H4 (cell line): ENCODE measurements at regions not wholly inside any gene's neighbourhood (a gene's known extent, or its start where the extent isn't known, plus 50 kb on each side); places are given as distances from the start of the nearest gene placed in this dataset.

Experiments used
- DNase-seq: peaks from one replicate; pipeline ENCODE4 v3.0.0-alpha.2; 2015; ENCODE audit warnings: low spot score

DNA sequence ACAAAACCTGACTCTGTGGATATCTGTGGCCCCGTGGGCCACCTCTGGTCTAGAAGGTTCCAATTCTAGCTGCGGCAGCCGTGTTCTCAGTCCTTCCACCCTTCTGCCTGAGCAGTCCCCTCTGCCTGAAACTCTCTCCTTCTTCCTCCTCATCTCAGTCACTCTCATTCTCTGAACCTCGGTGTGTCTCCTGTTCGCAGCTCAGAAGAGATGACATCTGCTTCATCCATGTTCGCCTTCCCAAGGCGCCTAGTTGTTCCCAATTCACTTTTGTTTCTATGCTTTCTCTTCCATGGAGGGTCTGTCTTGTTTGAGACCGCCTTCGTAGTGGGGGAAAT lies 95.5 kb downstream of the CEBPB start:
- DNase-seq = no peak

GRCh38 chr20:50286609-50287008 lies 96.0 kb downstream of the CEBPB start:
- DNase-seq = peak; percentile 50

DNA sequence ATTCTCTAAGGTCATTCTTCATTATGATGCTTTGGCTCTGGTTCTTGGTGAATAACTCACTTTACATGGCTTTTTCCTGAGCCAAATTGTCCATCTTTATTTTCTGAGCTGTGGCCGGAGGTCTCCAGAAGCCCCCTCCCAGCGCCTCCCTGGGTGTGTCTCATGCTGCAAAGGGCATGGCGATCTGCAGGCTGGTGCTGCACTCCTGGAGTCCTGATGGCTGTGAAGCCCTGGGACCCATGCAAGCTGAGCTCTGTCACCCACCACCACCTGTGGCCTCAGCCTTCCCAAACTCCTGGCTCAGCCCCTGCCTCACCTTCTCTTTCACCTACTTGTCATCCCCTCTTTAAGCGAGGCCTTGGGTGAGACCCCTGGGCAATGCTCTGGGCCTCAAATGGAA lies 96.9 kb downstream of the CEBPB start:
- no peak for DNase-seq

GRCh38 chr20:50288128-50288623 lies 97.5 kb downstream of the CEBPB start:
- DNase-seq = no peak

GRCh38 chr20:50289581-50289980 lies 99.0 kb downstream of the CEBPB start:
- no peak for DNase-seq

GRCh38 chr20:50290112-50290511 lies 99.5 kb downstream of the CEBPB start:
- no peak for DNase-seq

DNA sequence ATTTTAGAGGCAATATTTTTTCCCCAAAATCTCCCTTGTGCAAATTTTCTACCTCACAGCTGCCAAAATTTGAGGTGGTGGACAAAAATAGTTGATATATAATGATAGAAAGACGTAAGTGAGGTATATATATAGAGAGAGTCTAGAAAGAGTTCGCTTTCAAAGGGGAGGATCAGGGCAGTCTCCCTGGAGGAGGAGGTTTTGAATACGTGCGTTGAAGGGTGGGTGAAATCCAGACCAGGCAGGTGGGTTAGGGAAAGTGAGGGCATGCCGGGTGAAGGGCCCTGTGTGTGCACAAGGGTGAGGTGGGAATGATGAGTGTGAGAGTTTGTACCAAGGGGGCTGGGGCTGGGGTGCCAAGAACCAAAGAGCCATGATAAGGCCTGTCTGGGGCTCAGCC lies 100.2 kb downstream of the CEBPB start:
- DNase-seq = no peak

DNA sequence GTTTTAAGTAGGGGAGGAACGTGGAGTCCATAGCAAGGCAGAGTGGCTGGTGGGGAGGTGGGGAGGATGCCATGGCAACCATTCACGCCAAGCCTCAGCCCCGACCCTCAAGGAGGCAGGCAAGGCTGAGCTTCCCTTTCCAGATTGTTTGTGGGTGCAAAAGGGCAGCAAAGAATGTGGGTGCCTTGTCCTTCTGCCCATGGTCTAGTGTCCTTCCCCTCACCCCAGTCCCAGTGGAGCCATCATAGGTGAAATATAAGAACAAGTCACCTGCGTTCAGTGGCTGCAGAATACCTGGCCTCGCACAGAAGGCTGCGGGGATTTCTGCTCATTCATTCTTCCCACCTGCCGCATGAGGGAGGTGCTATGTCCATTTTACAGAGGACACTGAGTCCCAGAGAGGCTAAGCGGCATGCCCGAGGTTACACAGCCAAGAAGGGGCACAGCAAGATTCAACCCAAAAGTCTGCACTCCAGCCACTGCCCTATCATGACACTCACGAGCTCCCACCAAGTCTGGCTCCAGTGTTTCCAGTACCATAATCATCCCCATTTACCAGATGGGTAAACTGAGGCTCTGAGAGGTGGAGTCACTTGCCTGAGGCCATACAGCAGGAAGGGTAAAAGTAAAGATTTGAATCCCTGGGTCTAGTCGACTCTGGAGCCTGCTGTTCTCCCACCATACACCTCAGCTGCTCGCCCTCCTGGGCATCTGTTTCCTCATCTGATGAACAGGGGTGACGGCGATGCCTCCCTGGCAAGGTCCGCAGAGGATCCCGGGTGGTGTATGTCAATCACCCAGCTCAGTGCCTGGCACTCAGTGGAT lies 100.8 kb downstream of the CEBPB start:
- no peak for DNase-seq

- no peak for DNase-seq
These were observed 101.5 kb downstream of the CEBPB start for GRCh38 chr20:50292079-50292590.

DNA sequence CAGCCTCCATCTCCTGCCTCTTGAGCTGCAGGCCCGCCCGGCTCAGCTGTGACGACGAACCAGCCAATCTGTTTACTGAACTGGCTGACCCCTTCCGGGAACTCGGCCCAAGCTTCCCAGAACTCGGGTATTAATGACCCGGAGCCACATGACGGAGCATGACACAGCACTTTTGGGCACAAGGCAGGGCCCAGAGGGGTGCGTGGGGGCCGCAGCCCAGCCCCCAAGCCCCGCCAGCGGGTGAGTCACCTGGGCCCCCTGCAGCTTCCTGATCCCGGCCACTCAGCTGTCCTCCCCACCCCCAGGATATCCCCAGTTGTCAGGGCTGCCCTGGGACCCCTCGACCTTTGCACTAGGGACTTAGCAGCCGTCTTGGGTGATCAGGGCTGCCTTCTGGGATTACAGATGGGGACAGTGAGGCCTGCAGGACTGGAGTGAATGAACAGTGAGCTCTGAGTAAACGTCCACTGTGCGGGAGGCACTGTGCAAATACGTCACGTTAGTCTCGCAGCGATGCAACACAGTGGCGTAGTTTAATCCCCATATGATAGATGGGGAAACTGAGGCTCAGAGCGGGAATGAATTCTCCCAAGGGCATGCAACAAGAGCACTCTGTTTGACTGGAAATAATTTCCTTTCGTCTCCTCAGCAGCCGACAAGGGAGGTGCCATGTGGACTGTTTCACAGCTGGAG lies 102.1 kb downstream of the CEBPB start:
- DNase-seq = peak; percentile 97

GRCh38 chr20:50293284-50294139 lies 102.9 kb downstream of the CEBPB start:
- no peak for DNase-seq

DNA sequence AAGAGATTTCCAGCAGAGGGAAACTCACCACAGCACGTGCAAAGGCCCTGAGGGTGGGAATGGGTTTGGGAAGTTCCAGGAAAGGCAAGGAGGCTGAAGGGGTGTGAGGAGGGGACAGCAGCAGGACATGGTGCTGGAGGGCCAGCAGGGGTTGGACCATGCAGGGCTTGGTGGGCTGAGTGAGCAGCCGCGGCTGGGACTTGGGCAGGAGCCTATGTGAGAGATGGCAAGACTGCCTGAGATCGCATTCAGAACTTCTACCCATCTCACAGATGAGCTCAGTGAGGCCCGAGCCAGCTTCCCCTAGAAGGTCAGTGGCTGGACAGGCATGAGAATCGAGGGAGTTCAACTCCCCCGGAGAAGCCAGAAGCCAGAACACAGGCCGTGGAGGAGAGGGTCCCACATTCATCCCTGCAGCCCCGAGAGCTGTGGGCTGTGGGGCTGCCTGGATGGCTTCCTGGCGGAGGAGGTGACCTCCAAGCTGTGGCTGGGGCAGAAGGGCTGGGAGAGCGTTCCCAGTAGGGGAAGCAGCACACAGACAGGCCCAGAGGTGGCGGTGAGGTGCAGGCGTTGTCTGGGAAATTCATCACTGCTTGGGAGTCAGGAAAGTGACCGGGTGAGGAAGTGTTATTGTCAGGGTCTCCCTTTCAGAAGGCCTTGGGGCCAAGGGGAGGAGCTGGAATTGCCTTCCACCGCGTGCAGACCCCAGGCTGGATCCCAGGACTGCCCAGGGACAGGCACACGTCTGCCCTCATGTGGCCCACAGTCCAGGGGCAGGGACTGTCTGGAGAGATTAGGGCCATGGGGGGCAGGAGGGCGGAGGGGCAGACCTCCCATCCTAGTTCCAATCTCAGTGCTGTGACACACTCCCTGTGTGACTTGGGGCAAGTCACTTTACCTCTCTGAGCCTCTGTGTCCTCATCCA lies 103.8 kb downstream of the CEBPB start:
- DNase-seq = no peak

DNA sequence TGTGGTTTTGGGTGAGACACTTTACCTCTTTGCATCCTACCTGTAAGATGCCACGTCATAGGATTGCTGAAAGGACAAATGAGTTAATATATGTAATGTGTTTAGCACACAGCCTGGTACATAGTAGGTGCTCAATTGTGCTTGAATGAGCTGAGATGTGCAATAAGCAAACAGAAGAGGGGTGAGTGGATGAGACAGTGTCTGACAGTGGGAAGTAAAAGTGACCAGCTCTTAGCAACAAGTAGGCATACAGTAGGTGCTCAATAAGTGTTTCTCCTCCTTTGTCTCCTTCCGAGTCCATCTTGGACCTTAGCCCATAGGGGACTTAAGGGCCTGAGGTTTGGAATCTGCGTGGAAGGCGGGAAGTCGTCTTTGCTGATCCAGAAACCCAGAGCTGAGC lies 104.7 kb downstream of the CEBPB start:
- DNase-seq = no peak

DNA sequence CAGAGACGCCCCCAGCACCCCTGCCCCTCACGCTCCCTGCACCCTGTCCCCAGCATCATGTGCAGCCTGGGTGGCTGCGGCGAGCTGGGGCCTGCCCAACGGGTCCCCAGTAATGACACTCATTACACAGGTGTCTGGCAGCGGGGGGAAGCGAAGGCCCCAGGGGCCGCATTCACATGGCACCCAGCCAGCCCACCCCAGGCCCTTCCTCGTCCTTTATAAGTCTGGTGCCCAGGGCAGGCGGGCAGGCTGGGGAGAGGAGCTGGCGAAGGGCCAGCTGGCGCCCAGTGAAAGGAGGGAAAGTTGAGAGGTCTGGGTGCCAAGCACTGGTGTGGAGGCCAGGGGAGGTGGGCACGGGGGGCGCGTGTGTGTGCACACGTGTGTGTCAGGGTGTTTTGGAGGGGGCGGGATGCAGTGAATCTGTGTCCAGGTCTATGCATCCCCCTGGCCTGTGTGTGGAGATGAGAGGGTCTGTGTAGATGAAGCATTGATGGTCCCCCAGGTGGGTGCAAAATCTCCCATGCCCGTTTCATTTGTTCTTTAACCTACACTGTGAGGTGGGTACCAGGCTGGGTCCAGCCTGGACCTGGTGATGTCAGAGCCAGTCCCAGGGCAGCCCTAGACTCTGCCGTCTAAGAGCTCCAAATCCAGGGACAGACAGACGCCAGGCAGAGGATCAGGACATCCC lies 105.3 kb downstream of the CEBPB start:
- DNase-seq = no peak

DNA sequence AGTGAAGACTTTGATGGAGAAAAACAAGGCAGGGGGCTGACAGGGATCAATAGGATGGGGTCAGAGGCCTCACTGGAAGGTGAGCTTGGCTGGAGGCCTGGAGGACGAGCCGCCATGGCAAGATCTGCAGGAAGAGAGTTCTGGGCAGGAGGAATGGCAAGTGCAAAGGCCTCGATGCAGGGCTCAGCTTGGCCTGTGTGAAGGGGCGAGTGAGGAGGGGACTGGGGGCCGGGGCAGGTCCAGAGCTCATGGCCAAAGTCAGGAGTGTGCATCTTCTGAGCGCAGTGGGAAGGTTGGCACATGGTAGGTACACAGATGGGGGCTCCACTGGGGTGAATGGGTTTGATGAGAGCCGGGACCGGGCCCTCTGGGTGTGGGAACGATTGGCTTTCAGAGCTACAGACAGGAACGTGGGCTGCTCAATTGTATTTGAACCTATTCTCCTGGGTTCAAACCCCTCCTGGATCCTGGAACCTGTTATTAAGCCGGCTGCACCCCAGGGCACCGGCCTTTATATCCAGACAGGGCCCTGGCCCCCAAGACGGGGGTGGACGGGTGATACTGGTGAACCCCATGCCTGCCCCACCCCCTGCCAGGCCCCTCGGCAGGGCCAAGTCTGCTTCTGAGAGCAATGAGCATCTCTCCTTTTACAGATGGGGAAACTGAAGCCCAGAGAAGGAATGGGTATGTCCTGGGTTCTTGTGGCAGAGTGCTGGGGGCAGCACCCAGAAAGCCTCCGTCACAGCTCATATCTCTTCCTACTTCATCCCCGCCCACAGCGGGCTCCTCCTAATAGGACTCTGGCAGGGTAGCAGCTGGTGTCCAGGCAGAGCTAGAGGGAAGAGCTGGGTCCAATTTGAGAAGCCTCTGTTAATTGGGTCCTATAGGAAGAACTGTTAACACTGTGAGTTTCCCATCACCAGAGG lies 106.1 kb downstream of the CEBPB start:
- no peak for DNase-seq

DNA sequence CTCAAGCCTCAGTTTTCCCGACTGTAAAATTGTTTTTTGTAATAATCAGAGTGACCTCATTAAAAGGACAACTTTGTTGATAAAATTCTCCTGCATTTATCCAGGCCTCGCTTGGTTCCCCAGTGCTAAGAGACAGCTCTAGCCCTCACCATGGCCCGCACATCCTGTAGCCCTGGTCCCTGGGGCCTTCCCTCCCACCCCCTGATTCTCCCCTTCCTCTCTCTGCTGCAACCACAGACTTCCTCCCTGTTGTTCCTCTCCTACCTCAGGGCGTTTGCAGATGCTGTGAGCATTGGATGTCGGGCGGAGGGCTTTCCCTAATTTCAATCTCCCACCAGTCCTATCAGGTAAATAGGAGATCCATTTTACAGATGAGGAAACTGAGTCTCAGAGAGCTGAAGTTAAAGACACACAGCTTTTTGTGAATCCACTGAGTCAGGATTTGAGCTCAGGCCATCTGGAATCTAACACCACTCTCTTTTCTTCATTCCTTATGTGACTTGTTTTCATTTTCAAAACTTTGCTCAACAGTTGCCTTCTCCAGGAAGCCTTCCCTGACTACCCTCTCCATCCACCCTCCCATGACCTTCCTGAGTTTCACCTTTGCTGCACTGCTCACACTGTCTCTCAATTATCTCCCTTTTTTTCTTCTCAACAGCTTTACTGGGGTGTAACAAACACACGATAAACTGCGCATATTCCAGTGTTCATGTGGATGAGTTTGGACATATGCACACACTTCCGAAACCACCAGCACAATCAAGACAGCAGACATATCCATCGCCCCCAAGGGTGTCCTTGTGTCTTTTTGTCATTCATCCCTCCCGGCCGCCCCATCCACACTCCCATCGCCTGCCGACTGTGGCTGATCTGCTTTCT lies 107.1 kb downstream of the CEBPB start:
- no peak for DNase-seq

- no peak for DNase-seq
These were observed 108.1 kb downstream of the CEBPB start for GRCh38 chr20:50298554-50299324.

DNA sequence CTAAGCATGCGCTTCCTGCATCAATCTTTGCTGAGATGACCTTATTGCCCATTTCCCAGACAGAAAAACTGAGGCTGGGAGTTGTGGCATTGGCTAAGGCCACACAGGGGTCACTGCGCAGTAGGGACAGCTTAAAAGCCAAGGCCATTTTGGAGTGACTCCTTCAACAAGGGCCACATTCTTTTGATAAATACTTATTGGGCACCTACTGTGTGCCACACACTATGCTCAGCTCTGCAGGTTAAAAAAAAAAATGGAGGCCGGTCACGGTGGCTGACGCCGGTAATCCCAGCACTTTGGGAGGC lies 108.6 kb downstream of the CEBPB start:
- no peak for DNase-seq
